ENCODE measurements at regions not wholly inside any gene's neighbourhood (a gene's known extent, or its start where the extent isn't known, plus 50 kb on each side); places are given as distances from the start of the nearest gene placed in this dataset.
"Not testable (repeated sequence)": the region's sequence is repeated elsewhere in the genome, so short reads cannot be mapped to it uniquely, and the experiment has no call there.

DNA sequence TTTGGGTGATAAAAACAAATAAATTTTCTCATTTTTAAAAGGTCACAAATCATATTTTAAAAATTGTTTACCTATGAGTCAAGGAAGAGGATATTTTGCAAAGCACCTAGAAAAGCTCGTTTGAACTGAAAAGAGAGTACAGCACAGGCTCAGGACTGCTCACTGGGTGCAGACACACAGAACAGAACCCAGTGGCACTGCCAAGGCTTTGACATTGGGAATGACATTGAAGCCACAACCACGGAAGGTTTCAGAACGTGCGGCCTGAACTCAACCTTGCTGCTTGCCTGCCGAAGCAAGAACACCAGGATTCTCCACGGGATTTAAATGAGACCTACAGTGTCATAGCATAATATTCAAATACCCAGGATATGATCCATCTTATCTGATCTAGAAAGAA is 597.1 kb upstream of the B3GAT1 start:
- no peak for DNase-seq

- DNase-seq: no peak
These were observed 596.4 kb upstream of the B3GAT1 start for GRCh38 chr11:135008412-135008811.

GRCh38 chr11:135008001-135008405 is 596.0 kb upstream of the B3GAT1 start:
- DNase-seq: no peak

DNA sequence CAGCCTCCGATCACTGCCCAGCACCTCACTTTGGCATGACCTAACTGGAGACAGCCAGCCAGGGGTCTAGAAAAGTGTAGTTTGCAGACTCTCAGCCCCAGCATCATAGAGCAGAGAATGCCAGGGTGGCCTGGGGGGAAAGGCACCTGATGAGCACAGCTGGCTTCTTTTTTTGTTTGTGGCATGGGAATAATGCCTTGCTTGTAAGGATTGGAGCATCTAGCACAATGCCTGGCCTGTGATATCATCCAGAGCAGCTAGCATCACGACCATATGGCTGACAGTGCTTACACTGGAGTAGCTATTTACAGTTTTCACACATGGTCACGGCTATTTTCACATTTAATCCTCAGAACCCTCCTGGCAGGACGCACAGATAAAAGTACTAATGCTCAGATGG is 594.8 kb upstream of the B3GAT1 start:
- DNase-seq: no peak

GRCh38 chr11:135004495-135004894 is 592.5 kb upstream of the B3GAT1 start:
- DNase-seq: no peak

DNA sequence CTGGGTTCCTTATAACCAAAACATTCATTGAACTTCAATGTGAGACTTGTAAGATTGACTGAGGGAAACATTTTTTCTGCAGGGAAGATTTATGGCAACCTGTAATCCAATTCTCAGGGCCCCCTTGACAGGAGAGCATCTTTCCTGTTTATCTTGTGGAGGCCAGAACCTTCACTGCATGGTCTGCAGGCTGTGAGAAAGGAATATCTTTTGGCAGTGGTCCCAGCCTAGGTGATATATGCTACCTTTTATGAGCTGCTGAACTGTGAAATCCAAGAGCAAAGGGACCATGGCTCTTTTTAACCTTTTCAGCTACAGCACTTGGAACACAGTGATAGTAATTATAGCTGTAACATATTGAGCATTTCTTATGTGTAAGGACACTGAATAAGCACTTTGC is 590.2 kb upstream of the B3GAT1 start:
- DNase-seq: no peak

- no peak for DNase-seq
These were observed 589.5 kb upstream of the B3GAT1 start for GRCh38 chr11:135001581-135001980.

- not testable (repeated sequence) for DNase-seq
These were observed 589.0 kb upstream of the B3GAT1 start for GRCh38 chr11:135001065-135001464.

DNA sequence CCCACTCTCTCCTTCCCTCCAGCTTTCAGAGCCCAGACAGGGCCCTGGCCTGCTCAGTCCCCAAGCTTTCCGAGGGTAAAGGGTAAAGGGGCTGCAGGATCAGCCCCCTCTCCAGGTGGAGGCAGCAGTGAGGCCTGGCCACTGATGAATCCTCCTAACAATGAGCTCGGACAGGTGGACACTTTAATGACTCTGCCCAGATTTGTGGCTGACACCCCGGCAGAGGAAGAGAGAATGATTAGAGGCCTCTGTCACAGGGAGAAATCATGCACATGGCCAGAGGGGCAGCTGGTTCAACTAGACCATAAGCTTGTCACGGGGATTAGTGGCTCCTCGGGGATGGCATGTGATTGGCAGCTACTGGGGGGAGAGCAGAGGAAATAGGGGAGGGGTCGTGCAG is 587.5 kb upstream of the B3GAT1 start:
- DNase-seq: no peak

DNA sequence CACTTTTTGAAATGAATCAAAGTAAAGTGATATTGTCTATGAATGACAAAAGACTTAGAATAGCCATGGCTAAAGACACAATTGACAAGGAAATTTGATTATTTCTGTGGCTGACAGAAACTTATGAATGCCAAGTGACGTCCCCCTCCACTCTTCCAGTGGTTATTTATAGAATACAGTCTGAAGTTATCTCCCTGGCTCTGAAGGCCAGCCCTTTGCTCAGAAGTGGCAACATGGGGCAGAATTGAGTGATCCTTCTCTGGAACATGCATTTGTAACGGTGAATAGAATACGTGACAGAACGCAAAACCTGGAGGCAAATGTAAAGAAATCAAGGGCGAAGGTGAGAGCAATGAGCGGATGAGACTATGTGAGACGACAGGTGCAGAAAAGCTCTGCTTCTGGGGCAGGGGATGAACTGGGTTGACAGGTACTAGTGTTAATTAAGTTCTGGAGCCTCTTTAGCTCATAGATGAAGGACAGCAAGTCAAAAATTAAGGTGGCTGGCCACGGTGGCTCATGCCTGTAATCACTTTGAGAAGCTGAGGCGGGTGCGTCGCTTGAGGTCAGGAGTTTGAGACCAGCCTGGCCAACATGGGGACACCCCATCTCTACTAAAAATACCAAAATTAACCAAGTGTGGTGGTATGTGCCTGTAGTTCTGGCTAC is 585.7 kb upstream of the B3GAT1 start:
- no peak for DNase-seq

GRCh38 chr11:134995741-134996140 is 583.7 kb upstream of the B3GAT1 start:
- no peak for DNase-seq

DNA sequence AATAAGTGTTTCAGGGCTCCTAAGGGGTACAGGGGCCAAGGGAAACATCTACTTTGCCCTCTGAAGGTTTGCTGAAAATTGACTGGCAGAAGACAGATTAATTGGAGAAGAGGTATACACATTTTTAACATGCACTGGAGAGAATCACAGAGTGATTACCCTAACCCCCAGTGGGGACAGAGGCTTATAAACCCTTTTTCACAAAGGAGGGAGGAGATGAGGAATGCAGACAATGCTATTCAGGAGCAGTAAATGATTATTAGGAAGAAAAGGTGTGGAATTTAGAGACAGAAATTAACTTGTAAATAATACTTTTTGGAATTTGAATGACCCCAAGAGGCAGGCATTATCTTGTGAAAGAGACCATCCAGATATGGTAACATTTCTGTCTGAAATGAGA is 582.4 kb upstream of the B3GAT1 start:
- no peak for DNase-seq

DNA sequence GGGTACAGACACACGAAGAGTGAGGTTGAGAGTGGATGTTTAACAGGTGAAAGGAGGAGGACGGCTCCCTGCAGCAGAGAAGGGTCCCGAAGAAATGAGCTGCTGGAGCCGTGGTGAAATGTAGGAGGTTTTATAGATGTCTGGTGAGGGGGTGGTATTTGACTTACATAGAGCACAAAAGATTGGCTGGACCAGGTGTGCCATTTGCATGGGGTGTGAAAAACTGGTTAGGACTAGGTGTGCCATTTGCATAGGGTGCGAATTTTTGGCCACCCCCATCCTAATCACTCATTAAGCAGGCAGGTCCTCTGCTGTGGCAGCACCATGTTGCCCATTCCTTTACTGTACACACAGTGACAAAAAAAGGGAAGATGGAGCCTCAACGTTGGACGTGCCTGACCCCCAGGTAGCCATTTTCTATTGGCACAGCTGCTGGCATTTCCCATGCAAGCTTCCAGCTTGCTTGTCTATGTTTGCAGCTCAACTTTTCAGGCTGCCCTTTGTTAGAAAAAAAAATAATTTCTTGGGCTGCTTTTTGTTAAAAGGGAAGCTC is 581.7 kb upstream of the B3GAT1 start:
- DNase-seq: no peak

DNA sequence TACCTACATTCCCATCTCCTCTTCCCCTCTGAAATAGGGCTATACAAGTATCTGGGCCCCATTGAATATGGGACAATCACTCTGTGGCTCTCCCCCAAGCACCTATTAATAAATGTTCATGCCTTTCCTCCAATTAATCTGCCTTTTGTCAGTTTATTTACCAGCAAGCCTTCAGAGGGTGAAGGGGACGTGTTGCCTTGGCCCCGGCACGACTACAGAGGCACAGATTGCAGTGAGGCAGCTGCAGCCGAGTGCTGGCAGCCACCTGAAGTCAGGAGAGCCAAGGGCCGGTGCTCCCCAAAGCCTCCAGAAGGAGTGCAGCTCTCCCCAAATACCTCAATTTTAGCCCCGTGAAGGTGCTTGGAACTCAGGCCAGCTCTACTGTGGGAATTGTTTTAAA is 580.9 kb upstream of the B3GAT1 start:
- DNase-seq: no peak

DNA sequence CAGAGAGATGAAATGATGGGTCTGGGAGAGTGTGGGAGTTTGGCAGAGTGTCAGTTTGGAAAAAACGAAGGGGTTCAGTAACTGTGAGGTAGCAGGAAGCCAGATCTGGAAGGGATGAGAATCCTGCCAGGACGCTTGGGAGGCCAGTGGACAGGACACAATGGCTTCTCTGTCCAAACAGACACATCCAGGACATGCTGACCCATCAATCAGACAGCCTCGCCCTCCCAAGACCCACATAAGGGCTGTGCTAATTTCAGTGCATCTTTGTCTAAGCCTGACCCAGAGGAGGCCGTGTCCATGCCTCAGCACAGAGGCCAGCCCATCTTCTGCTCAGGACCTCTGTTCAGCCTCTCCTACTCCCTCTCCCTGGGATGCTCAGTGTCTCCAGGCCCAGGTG is 576.5 kb upstream of the B3GAT1 start:
- no peak for DNase-seq

DNA sequence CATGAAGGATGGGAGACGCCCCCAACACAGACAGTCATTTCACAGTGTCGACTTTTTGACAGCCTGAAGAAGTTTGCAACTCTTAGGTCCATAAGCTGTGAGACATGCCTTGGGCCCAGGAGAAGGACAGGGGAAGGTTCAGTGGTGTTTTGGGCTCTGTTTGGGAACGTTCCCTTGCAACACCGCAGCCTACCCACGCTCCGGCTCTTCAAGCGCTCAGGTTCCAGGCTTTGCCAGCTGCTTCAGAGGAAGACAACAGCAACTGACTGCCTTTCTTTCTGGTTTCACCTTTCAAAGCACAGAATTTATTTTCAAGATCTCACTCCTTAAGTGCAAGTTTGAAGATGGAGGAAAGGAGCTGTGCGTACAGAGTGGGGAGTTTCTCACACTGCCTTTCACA is 575.8 kb upstream of the B3GAT1 start:
- DNase-seq: no peak

- no peak for DNase-seq
These were observed 575.3 kb upstream of the B3GAT1 start for GRCh38 chr11:134987223-134987768.

- no peak for DNase-seq
These were observed 572.4 kb upstream of the B3GAT1 start for GRCh38 chr11:134984421-134984820.

GRCh38 chr11:134982432-134982831 is 570.4 kb upstream of the B3GAT1 start:
- not testable (repeated sequence) for DNase-seq

DNA sequence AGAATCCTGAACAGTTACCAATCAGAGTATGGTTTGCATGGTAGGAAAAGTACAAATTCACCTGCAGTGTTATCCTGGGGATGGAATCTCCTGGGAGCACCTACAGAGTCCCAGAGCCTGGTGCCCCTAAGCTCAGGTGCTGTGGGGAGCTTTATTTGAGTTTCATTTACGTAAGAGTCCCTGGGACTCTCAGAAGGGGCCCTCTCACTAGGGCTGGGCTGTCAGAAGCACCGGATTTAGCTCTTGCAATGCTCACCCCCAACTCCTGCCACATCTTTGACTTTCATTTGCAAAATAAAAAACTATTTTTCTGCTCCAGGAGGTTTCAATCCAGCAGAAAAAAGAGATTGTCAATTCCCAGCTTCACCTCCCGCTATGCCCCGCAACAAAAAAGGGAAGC is 569.8 kb upstream of the B3GAT1 start:
- DNase-seq: no peak

- DNase-seq: no peak
These were observed 569.0 kb upstream of the B3GAT1 start for GRCh38 chr11:134980819-134981710.

DNA sequence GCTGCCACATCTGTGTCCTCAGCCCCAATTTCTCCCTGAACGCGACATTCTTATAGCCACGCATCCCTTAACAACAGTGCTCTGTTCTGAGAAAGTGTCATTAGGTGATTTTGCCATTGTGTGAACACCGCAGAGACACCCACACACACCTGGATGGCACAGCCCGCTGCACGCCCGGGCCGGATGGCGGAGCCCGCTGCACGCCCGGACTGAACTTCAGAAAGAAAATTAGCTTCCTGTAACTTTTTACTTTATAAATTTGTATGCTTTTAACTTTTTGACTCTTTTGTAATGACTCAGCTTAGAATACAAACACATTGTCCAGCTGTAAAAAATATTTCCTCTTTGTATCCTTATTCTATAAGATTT is 567.0 kb upstream of the B3GAT1 start:
- DNase-seq: not testable (repeated sequence)

GRCh38 chr11:134978388-134979088 is 566.5 kb upstream of the B3GAT1 start:
- DNase-seq: no peak

Measured in CD4-positive, alpha-beta T cell treated with Interleukin-21 for 1 hour (primary cell).